ENCODE measurements at regions not wholly inside any gene's neighbourhood (a gene's known extent, or its start where the extent isn't known, plus 50 kb on each side); places are given as distances from the start of the nearest gene placed in this dataset.
"Not testable (repeated sequence)": the region's sequence is repeated elsewhere in the genome, so short reads cannot be mapped to it uniquely, and the experiment has no call there.

DNA sequence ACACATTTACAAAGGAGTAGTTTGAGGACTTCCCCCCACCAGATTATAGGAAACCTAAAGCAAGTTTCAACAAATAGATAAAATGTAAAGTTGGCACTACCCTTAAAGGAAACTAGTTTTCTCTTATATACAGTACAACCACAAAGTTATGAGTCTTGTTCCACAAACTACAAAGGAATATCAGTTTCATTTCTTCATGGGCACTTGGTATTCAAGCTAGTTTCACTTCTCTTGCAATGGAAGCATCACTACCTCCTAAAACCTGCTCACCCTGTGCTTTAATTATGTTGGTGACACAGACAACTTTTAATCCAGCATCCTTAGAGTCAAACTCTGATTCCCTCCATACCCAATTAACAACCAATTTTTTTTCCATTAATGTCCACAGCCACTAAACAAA is 707.0 kb downstream of the ROBO2 start:
- H3K27ac Mint-ChIP-seq: no peak overlapping the region
- H3K27me3 Mint-ChIP-seq: no peaks in the 10 kb centered on the region
- peaks cover 7% of the 10 kb centered on the region for H3K4me1 Mint-ChIP-seq (ENCODE audit: unreplicated experiment)
- DNase-seq (ENCODE audit: extremely low spot score, unreplicated experiment): no peak
- TF ChIP-seq, protein P1, sequence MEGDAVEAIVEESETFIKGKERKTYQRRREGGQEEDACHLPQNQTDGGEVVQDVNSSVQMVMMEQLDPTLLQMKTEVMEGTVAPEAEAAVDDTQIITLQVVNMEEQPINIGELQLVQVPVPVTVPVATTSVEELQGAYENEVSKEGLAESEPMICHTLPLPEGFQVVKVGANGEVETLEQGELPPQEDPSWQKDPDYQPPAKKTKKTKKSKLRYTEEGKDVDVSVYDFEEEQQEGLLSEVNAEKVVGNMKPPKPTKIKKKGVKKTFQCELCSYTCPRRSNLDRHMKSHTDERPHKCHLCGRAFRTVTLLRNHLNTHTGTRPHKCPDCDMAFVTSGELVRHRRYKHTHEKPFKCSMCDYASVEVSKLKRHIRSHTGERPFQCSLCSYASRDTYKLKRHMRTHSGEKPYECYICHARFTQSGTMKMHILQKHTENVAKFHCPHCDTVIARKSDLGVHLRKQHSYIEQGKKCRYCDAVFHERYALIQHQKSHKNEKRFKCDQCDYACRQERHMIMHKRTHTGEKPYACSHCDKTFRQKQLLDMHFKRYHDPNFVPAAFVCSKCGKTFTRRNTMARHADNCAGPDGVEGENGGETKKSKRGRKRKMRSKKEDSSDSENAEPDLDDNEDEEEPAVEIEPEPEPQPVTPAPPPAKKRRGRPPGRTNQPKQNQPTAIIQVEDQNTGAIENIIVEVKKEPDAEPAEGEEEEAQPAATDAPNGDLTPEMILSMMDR (conservative IDR thresholded peaks at IDR 0.05): no peak
- H3K9me3 Mint-ChIP-seq: no peaks in the 10 kb centered on the region
- H3K36me3 Mint-ChIP-seq: no peaks in the 10 kb centered on the region
- H3K4me3 Mint-ChIP-seq: no peak overlapping the region

DNA sequence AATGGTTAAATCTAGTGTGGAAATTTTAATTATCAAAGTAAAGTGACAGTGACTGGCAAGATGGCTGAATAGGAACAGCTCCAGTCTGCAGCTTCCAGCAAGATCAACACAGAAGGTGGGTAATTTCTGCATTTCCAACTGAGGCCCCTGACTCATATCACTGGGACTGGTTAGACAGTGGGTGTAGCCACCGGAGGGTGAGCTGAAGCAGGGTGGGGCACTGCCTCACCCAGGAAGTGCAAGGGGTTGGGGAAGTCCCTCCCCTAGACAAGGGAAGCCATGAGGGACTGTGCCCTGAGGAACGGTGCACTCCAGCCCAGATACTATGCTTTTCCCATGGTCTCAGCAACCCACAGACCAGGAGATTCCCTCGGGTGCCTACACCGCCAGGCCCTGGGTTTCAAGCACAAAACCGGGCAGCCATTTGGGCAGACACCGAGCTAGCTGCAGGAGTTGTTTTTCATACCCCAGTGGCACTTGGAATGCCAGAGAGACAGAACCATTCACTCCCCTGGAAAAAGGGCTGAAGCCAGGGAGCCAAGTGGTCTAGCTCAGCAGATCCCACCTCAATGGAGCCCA is 716.6 kb downstream of the ROBO2 start:
- H3K36me3 Mint-ChIP-seq; H3K27me3 Mint-ChIP-seq; H3K27ac Mint-ChIP-seq; H3K4me1 Mint-ChIP-seq (ENCODE audit: unreplicated experiment); DNase-seq (ENCODE audit: extremely low spot score, unreplicated experiment); H3K4me3 Mint-ChIP-seq: not testable (repeated sequence)
- H3K9me3 Mint-ChIP-seq: peaks cover 20% of the 10 kb centered on the region

DNA sequence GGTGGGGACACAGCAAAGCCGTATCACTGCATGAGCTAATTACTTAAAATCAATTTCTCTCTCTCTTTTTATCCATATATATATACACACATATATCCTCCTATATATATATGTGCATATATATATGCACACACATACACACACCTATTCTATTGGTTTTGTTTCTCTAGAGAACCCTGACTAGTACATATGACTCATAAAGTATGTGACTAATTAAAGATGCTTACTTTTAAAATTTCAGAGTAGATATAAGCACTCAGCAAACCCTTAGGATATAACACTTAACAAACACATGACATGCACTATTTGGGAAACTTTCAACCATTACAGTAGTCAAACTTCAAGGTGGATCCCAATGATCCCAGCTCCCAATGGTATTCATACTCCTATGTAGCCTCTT is 732.6 kb downstream of the ROBO2 start:
- H3K27me3 Mint-ChIP-seq: no peaks in the 10 kb centered on the region
- peaks cover 5% of the 10 kb centered on the region for H3K9me3 Mint-ChIP-seq
- no peaks in the 10 kb centered on the region for H3K36me3 Mint-ChIP-seq
- TF ChIP-seq, protein P1 (conservative IDR thresholded peaks at IDR 0.05): no peak
- no peak for DNase-seq (ENCODE audit: extremely low spot score, unreplicated experiment)
- no peak overlapping the region for H3K27ac Mint-ChIP-seq
- H3K4me1 Mint-ChIP-seq (ENCODE audit: unreplicated experiment): no peaks in the 10 kb centered on the region
- H3K4me3 Mint-ChIP-seq: no peak overlapping the region

DNA sequence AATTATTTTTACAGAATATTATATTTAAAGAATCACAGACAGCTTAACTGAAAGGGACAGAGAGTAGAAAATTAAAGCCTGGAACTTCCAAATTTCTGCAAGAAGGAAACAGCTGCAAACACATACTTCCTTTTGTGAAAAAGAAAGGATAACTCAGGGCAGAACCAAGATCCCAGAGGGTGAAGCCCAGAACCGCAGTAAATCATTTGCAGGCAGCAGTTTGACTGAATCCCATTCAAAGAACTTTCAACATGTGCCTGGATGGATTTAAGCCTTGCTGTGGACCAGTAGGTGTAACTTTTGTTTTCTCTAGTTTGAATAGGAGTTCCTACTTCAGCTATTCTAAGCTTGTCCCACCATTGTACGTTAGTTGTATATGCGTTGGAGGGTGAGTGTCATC is 733.2 kb downstream of the ROBO2 start:
- TF ChIP-seq, protein P1 (conservative IDR thresholded peaks at IDR 0.05): no peak
- no peak for DNase-seq (ENCODE audit: extremely low spot score, unreplicated experiment)
- Mint-ChIP-seq H3K4me1 (ENCODE audit: unreplicated experiment) (no peaks in the 10 kb centered on the region), H3K27me3 (no peaks in the 10 kb centered on the region), H3K4me3 (no peak overlapping the region), H3K27ac (no peak overlapping the region), H3K9me3 (peaks cover 5% of the 10 kb centered on the region), H3K36me3 (no peaks in the 10 kb centered on the region)

DNA sequence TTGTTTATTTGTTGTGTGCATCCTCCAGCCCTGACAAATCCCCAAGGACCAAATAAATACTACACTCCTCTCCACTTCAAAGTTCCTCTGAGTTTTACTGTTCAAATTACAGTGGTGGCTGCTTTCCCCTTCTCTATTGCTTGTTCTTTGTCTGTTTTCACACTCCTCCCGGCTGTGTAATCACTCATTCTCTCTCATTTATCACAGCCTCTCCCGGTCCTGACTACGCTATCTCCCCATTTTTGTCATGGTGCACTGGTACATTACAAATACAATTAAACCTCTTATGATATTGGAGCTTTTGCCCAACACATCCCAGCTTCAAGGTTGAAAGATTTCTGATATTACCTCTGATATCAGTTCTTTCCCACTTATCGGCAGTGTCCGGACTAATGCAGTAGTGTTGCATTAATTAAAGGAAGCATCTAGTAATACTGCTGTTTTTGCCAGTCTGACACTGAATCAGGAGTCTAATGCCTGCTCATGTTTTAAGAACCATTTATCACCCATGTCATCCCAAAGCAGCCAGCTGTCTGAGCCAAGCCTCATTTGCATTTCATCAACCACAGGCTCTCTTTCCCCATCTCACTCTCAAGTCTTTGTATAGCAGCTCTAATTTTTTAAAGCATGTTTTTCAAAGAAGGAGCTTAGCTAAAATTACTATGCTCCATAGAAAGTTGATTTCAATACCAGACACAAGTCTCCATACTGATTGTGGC is 740.5 kb downstream of the ROBO2 start:
- no peaks in the 10 kb centered on the region for H3K36me3 Mint-ChIP-seq
- no peak overlapping the region for H3K27ac Mint-ChIP-seq
- H3K9me3 Mint-ChIP-seq: no peaks in the 10 kb centered on the region
- no peaks in the 10 kb centered on the region for H3K4me1 Mint-ChIP-seq (ENCODE audit: unreplicated experiment)
- H3K27me3 Mint-ChIP-seq: no peaks in the 10 kb centered on the region
- TF ChIP-seq, protein P1 (conservative IDR thresholded peaks at IDR 0.05): no peak
- DNase-seq (ENCODE audit: extremely low spot score, unreplicated experiment): no peak
- H3K4me3 Mint-ChIP-seq: no peak overlapping the region

DNA sequence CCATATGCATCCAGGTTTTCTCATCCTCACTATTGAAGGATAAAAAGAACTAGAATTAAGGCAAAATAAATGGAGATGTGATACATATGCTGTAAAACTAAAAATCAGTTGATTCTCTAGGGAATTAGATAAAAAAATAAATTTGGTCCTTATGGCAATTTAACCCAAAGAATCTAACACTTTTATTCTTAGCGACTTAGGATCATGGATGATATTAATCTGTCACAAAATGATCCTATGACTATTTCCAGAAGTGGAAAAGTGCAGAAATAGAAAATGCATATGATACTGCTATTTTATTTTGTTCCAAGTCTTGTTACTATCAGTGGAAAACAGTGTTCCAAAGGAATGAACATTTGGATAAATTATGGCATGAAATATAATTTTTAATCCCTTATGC is 746.3 kb downstream of the ROBO2 start:
- H3K36me3 Mint-ChIP-seq: no peaks in the 10 kb centered on the region
- H3K27me3 Mint-ChIP-seq: no peaks in the 10 kb centered on the region
- H3K27ac Mint-ChIP-seq: no peak overlapping the region
- no peak for DNase-seq (ENCODE audit: extremely low spot score, unreplicated experiment)
- H3K9me3 Mint-ChIP-seq: no peaks in the 10 kb centered on the region
- H3K4me1 Mint-ChIP-seq (ENCODE audit: unreplicated experiment): no peaks in the 10 kb centered on the region
- TF ChIP-seq, protein P1 (conservative IDR thresholded peaks at IDR 0.05): no peak
- no peak overlapping the region for H3K4me3 Mint-ChIP-seq
